ENCODE measurements at regions not wholly inside any gene's neighbourhood (a gene's known extent, or its start where the extent isn't known, plus 50 kb on each side); places are given as distances from the start of the nearest gene placed in this dataset.
A peak's percentile ranks its signal among the peaks of the same experiment; 100 is the strongest.

DNA sequence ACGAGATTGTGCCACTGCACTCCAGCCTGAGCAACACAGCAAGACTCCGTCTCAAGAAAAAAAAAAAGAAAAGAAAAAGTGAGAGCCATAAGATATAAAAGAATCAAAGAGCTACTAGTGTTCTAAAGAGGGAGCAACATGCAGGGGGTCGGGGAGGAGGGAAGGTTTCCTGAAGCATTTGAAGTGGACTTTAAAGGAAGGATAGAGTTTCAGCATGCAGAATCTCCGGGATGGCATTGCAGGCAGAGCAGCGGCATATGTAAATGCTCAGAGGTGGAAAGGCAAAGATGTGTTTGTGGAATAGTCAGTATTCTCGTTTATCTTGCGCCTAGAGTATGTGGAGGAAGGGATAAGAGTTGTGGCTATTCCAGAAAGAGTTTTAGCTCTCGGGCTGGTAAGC is 447.6 kb upstream of the NFE2L3 start:
- no peak for TF ChIP-seq POLR2A (IDR thresholded peaks at IDR 0.05; ENCODE audit: low read depth, low read length)
- FAIRE-seq, result no peak
- DNase-seq (ENCODE audit: insufficient read length, low spot score), result no peak

- DNase-seq (ENCODE audit: insufficient read length, low spot score) (no peak), FAIRE-seq (no peak)
- TF ChIP-seq POLR2A (IDR thresholded peaks at IDR 0.05; ENCODE audit: low read depth, low read length), result no peak
Observed at GRCh38 chr7:25706764-25707163, 445.2 kb upstream of the NFE2L3 start.

DNA sequence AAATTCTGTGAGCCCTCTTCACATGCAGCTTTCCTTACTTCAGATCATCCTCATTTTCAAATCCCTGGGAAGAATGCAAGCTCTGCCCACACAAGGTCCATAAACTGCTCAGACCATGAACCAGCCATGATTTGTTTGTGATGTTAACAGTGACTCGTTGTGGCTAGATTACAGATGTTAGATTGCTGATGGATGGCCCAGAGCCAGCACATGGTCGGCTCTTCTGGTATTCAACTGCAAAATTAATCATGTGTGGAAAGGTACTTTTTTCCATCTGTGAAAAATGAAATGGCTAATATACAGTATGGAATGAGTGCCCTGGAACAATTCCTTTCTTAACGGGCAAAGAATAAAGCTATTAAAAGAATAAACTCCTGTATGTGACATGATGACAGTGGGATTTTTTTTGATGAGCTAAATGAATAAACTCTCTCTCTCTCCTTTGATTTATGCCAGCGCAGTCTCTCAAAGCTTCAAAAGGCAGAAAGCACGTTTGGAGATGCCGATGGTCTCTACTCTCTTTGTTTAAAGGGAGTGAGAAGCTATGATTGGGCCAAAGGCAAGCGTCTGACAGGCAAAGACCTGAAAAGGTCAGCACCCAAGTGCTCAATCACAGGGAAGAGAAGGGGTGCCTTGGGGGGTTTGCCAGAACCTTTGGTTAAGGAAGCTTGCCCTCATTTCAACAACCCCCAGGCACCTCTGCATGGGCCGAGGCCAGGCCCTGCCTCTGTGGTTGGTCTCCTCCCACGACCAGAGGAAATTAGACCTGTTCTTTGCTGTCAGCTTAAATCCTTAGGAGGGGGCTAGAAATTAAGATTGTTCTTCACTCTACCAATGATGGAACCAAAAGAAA is 444.0 kb upstream of the NFE2L3 start:
- DNase-seq (ENCODE audit: insufficient read length, low spot score) (no peak), FAIRE-seq (no peak)

DNA sequence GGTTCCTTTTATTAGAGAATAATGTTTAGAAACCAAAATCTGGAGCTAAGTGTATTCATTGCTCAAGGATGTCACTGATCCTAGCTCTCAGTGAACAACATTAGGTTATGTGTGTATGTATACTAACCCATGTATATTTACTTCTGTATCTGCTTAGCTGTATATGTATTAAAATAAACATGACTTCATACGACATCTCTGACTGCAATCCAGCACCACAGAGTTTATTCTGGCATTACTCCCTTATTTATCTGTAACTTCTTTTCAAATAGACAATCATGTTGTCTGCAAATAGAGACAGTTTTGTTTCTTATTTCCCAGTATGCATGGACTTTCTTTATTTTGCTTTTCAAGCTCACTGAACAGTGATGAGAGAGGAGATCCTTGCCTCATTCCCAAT is 441.0 kb upstream of the NFE2L3 start:
- DNase-seq (ENCODE audit: insufficient read length, low spot score) (no peak), FAIRE-seq (no peak)
- TF ChIP-seq POLR2A (IDR thresholded peaks at IDR 0.05; ENCODE audit: low read depth, low read length), result no peak

More for the DNA sequence above, 444.0 kb upstream of the NFE2L3 start:
- TF ChIP-seq POLR2A (IDR thresholded peaks at IDR 0.05; ENCODE audit: low read depth, low read length), result no peak

DNA sequence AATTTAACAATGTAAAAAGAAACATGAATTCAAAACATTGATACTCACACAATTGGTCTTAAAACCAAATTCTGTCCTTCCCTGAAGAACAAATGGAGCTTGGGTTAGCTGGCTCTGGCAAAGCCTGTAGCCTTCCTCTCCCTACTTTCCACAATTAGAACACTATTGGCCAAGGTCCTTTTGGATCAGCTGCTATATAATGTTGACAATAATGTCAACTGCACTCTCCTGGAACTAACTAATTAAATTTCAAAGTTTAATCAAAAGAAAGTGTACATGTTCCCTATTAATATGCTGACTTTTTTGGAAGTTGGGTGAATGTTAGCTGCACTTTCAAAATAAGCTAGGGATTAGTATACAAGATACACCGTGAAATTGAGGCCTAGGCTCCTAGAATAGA is 440.1 kb upstream of the NFE2L3 start:
- TF ChIP-seq POLR2A (IDR thresholded peaks at IDR 0.05; ENCODE audit: low read depth, low read length), result no peak
- DNase-seq (ENCODE audit: insufficient read length, low spot score) (no peak), FAIRE-seq (no peak)

GRCh38 chr7:25712500-25712899 is 439.5 kb upstream of the NFE2L3 start:
- TF ChIP-seq POLR2A (IDR thresholded peaks at IDR 0.05; ENCODE audit: low read depth, low read length), result no peak
- no peak for DNase-seq (ENCODE audit: insufficient read length, low spot score)
- no peak for FAIRE-seq

- DNase-seq (ENCODE audit: insufficient read length, low spot score) (no peak), FAIRE-seq (no peak)
- no peak for TF ChIP-seq POLR2A (IDR thresholded peaks at IDR 0.05; ENCODE audit: low read depth, low read length)
Observed at GRCh38 chr7:25714013-25714412, 438.0 kb upstream of the NFE2L3 start.

- no peak for TF ChIP-seq POLR2A (IDR thresholded peaks at IDR 0.05; ENCODE audit: low read depth, low read length)
- FAIRE-seq (peak; percentile 79), DNase-seq (ENCODE audit: insufficient read length, low spot score) (peak; percentile 69)
Observed at GRCh38 chr7:25716421-25716820, 435.6 kb upstream of the NFE2L3 start.

DNA sequence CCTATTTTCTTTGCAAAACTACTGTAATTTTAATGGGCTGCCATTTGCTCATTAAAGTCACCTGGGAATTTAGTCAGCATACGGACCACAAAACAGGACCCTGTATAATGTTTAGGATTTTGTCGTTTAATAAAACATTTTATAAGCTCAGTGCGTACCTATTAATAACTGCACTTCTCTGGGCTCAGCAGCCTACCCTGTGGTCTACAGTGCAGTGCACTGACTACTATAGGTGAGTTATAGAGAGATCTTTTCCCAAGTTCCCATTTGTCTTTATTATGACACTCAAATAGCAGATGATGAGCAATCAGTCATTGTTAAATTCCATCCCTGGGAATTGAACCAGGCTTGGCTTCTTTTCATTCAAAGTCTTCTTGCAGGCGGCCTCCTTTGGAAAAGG is 433.4 kb upstream of the NFE2L3 start:
- no peak for FAIRE-seq
- TF ChIP-seq POLR2A (IDR thresholded peaks at IDR 0.05; ENCODE audit: low read depth, low read length), result no peak
- DNase-seq (ENCODE audit: insufficient read length, low spot score), result no peak

DNA sequence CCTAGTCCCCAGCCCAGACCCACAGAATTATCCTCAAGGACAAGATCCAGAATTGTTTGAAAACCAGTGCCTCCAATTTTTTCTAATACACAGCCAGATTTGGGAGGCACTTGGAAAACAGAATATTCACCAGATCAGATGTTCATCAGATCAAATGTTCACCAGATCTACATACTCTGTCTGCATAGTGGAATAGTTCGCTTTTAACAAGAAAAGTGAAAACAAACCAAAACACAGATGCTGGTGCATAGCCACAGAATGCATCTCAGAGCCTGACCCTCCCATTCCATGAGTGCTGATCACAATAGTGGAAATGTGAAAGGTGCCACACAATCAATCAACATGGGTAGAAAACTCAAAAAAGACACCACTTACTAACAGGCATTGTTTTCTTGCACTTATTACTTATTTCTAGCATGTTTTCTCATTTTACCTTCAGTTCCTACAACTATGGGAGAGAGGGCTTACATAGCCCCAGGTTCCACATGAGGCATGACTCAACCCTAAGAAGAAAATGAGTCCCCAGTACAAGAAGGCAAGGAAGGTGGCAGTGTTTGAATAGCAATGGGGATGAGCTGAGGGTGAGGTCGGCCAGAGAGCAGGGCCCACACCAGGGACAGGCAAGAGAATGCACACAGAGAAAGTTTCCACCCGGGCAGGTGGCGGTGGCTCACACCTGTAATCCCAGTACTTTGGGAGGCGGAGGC is 432.7 kb upstream of the NFE2L3 start:
- TF ChIP-seq POLR2A (IDR thresholded peaks at IDR 0.05; ENCODE audit: low read depth, low read length), result no peak
- DNase-seq (ENCODE audit: insufficient read length, low spot score) (no peak), FAIRE-seq (no peak)

- DNase-seq (ENCODE audit: insufficient read length, low spot score), result peak; percentile 12
- no peak for FAIRE-seq
Observed at GRCh38 chr7:25720427-25720826, 431.6 kb upstream of the NFE2L3 start.

DNA sequence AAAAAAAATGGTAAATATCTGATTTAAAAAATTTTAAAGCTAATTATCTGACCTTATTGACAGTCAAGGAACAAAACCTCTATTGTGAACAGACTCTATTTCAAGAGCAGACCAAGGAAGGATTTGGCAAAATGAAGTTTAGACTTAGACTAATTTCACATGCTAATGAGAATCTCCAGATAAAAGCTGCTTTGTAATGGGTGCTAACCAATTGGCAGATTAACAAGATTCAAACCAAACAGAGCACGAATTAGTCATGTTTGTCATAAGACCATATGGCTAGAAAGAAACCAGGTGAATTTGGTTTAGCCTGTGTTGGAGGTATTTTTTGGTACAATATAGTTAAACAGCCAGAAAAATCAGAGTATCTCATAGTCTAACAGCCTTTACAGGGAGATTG is 429.1 kb upstream of the NFE2L3 start:
- TF ChIP-seq POLR2A (IDR thresholded peaks at IDR 0.05; ENCODE audit: low read depth, low read length), result no peak
- no peak for FAIRE-seq

More at GRCh38 chr7:25720427-25720826, 431.6 kb upstream of the NFE2L3 start:
- TF ChIP-seq POLR2A (IDR thresholded peaks at IDR 0.05; ENCODE audit: low read depth, low read length), result no peak

DNA sequence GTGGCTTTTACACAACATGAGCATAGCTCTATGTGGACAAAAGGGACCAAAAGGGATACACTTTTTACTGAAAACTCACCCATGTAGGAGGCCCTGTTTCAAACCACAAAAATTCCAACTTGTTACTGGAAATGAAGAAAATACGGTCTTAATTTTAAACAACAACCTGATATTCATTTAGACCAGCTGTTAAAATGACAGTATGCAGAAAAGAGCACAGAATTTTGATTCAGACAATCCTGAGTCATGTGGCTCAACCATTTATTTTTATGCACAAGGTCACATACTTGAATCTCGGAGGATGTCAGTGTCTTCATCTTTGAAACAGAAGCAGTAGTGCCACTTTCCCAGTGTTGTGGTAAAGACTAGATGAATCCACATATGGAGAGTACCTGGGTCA is 426.5 kb upstream of the NFE2L3 start:
- TF ChIP-seq POLR2A (IDR thresholded peaks at IDR 0.05; ENCODE audit: low read depth, low read length), result no peak
- no peak for DNase-seq (ENCODE audit: insufficient read length, low spot score)
- no peak for FAIRE-seq

More for the DNA sequence above, 429.1 kb upstream of the NFE2L3 start:
- no peak for DNase-seq (ENCODE audit: insufficient read length, low spot score)

DNA sequence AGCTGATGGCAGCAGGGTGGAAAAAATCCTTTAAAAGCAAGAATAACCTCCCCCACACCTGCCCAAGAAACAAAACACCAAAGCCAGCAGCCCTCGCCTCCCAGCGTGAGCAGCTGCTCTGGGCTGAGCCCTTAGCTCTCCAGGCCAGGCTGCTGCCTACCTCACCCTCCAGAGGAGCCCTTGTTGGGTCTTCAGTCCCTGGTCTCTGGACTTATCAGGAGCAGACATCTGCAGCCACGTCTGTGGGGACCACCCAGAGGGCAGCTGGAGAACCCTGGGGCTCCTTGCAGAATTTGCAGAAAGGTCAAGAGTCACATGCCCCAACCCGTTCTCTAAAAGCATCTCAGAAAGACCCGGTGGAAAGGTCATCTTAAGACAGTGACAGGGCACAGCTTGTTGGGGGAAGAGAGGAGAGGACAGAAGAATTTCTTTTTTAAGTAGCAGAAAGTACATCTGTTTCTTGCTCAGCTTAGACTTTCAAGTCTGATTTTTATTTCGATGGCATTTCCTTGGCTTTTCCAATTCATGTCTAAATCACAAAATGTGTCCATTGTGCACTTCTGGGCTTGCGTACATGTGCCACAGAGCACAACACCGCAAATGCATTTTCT is 425.7 kb upstream of the NFE2L3 start:
- no peak for TF ChIP-seq POLR2A (IDR thresholded peaks at IDR 0.05; ENCODE audit: low read depth, low read length)
- DNase-seq (ENCODE audit: insufficient read length, low spot score) (no peak), FAIRE-seq (no peak)

All from H54 (cell line).